NT2/D1 (cell line): ENCODE measurements at regions not wholly inside any gene's neighbourhood (a gene's known extent, or its start where the extent isn't known, plus 50 kb on each side); places are given as distances from the start of the nearest gene placed in this dataset.

ENCODE experiments used
- SUZ12 ChIP-seq: IDR thresholded peaks from 2 replicates; pipeline ENCODE4 v1.6.1; 2011; ENCODE audit not compliant: insufficient read length, insufficient read depth; ENCODE audit errors: extremely low read depth
- ZNF274 ChIP-seq: IDR thresholded peaks from 2 replicates; pipeline ENCODE4 v1.6.1; 2011; ENCODE audit warnings: mild to moderate bottlenecking, low read depth, low read length

DNA sequence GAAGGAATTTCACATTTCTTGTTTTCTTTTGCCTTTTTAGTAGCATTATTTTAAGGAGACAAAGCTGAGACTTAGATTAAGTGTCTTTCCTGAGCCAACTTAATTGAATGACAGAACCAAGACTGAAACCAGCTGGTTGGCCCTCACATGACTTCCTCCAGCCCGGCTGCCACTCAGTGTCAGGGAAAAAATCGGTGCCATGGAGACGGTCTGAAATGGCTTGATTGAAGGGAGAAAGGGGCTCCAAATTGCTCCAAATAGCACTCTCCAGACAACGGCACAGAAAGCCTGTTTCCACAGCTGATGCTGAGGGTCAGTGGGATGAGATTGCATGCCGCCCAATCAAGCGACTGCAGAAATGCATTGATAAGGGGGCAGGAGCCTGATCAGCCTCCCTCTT is 475.2 kb upstream of the IL12A start:
- TF ChIP-seq ZNF274 (no peak), SUZ12 (no peak)
